ENCODE measurements at regions not wholly inside any gene's neighbourhood (a gene's known extent, or its start where the extent isn't known, plus 50 kb on each side); places are given as distances from the start of the nearest gene placed in this dataset.

- TF ChIP-seq CTCF (IDR thresholded peaks at IDR 0.05; ENCODE audit: low read length) (no peak), EZH2 (IDR thresholded peaks at IDR 0.05; ENCODE audit: borderline replicate concordance, low read length) (no peak)
- Histone ChIP-seq H3K79me2 (ENCODE audit: insufficient read depth, low read length) (no peaks in the 10 kb centered on the region), H3K27ac (ENCODE audit: low read depth, low read length, poor library complexity, severe bottlenecking) (no peak overlapping the region), H4K20me1 (ENCODE audit: insufficient read depth, low read length) (no peaks in the 10 kb centered on the region), H3K27me3 (ENCODE audit: insufficient read depth, low read length) (no peaks in the 10 kb centered on the region), H3K9me2 (ENCODE audit: low read depth, low read length) (no peaks in the 10 kb centered on the region), H3K9ac (ENCODE audit: low read length) (no peak overlapping the region), H3K4me1 (ENCODE audit: insufficient read depth, low read length, severe bottlenecking) (no peaks in the 10 kb centered on the region), H2AFZ (ENCODE audit: low read length) (no peak overlapping the region), H3K9me3 (ENCODE audit: low read length) (no peaks in the 10 kb centered on the region), H3K36me3 (ENCODE audit: insufficient read depth, low read length) (no peaks in the 10 kb centered on the region), H3K4me2 (ENCODE audit: low read length) (no peak overlapping the region), H3F3A (ENCODE audit: insufficient read depth, low read length) (no peaks in the 10 kb centered on the region), H3K4me3 (ENCODE audit: low read depth, low read length, poor library complexity, severe bottlenecking) (no peak overlapping the region)
These were observed 786.8 kb downstream of the TMTC2 start for GRCh38 chr12:83473408-83474095.

- no peaks in the 10 kb centered on the region for H3K9me2 ChIP-seq (ENCODE audit: low read depth, low read length)
- no peaks in the 10 kb centered on the region for H3K79me2 ChIP-seq (ENCODE audit: insufficient read depth, low read length)
- no peak for TF ChIP-seq CTCF (IDR thresholded peaks at IDR 0.05; ENCODE audit: low read length)
- no peak for TF ChIP-seq EZH2 (IDR thresholded peaks at IDR 0.05; ENCODE audit: borderline replicate concordance, low read length)
- no peaks in the 10 kb centered on the region for H3K4me1 ChIP-seq (ENCODE audit: insufficient read depth, low read length, severe bottlenecking)
- H3F3A ChIP-seq (ENCODE audit: insufficient read depth, low read length) = no peaks in the 10 kb centered on the region
- H3K9me3 ChIP-seq (ENCODE audit: low read length) = no peaks in the 10 kb centered on the region
- H3K4me2 ChIP-seq (ENCODE audit: low read length) = no peak overlapping the region
- no peak overlapping the region for H2AFZ ChIP-seq (ENCODE audit: low read length)
- no peak overlapping the region for H3K9ac ChIP-seq (ENCODE audit: low read length)
- no peaks in the 10 kb centered on the region for H3K27me3 ChIP-seq (ENCODE audit: insufficient read depth, low read length)
- no peaks in the 10 kb centered on the region for H4K20me1 ChIP-seq (ENCODE audit: insufficient read depth, low read length)
- H3K27ac ChIP-seq (ENCODE audit: low read depth, low read length, poor library complexity, severe bottlenecking) = no peak overlapping the region
- no peak overlapping the region for H3K4me3 ChIP-seq (ENCODE audit: low read depth, low read length, poor library complexity, severe bottlenecking)
- H3K36me3 ChIP-seq (ENCODE audit: insufficient read depth, low read length) = no peaks in the 10 kb centered on the region
These were observed 786.1 kb downstream of the TMTC2 start for GRCh38 chr12:83472772-83473171.

GRCh38 chr12:83472350-83472749 lies 785.6 kb downstream of the TMTC2 start:
- no peaks in the 10 kb centered on the region for H3K4me1 ChIP-seq (ENCODE audit: insufficient read depth, low read length, severe bottlenecking)
- no peaks in the 10 kb centered on the region for H3K36me3 ChIP-seq (ENCODE audit: insufficient read depth, low read length)
- H3F3A ChIP-seq (ENCODE audit: insufficient read depth, low read length) = no peaks in the 10 kb centered on the region
- no peaks in the 10 kb centered on the region for H3K9me3 ChIP-seq (ENCODE audit: low read length)
- no peaks in the 10 kb centered on the region for H3K9me2 ChIP-seq (ENCODE audit: low read depth, low read length)
- H2AFZ ChIP-seq (ENCODE audit: low read length) = no peak overlapping the region
- no peak overlapping the region for H3K27ac ChIP-seq (ENCODE audit: low read depth, low read length, poor library complexity, severe bottlenecking)
- H3K4me3 ChIP-seq (ENCODE audit: low read depth, low read length, poor library complexity, severe bottlenecking) = no peak overlapping the region
- no peaks in the 10 kb centered on the region for H4K20me1 ChIP-seq (ENCODE audit: insufficient read depth, low read length)
- H3K9ac ChIP-seq (ENCODE audit: low read length) = no peak overlapping the region
- TF ChIP-seq EZH2 (IDR thresholded peaks at IDR 0.05; ENCODE audit: borderline replicate concordance, low read length) (no peak), CTCF (IDR thresholded peaks at IDR 0.05; ENCODE audit: low read length) (no peak)
- no peaks in the 10 kb centered on the region for H3K27me3 ChIP-seq (ENCODE audit: insufficient read depth, low read length)
- no peak overlapping the region for H3K4me2 ChIP-seq (ENCODE audit: low read length)
- no peaks in the 10 kb centered on the region for H3K79me2 ChIP-seq (ENCODE audit: insufficient read depth, low read length)
